ENCODE measurements at regions not wholly inside any gene's neighbourhood (a gene's known extent, or its start where the extent isn't known, plus 50 kb on each side); places are given as distances from the start of the nearest gene placed in this dataset.

GRCh38 chr13:23987331-23987894 is 90.1 kb upstream of the C1QTNF9B start:
- no peak overlapping the region for H3K56ac ChIP-seq (ENCODE audit: insufficient read length, low read depth, low read length)
- no peak overlapping the region for H4K8ac ChIP-seq (replicated peaks; ENCODE audit: insufficient read length, low read depth, low read length)
- H2BK20ac ChIP-seq (ENCODE audit: low read depth, low read length, poor library complexity, severe bottlenecking): no peak overlapping the region
- no peak overlapping the region for H3T11ph ChIP-seq (ENCODE audit: low read length)
- no peaks in the 10 kb centered on the region for H3K27me3 ChIP-seq (ENCODE audit: insufficient read depth, low read length)
- no peak overlapping the region for H4K5ac ChIP-seq (ENCODE audit: insufficient read length, low read depth, low read length)
- Mint-ChIP-seq H3K27ac (no peak overlapping the region), H3K4me1 (peaks cover 3 to 7% of the 10 kb centered on the region in 2 experiments; a peak in 2 of 4 replicates), H3K27me3 (ENCODE audit: low read depth) (peaks cover 11% of the 10 kb centered on the region), H3K9me3 (no peaks in the 10 kb centered on the region), H3K36me3 (ENCODE audit: insufficient read depth in 1 of 3, low read depth in 3 of 3) (no peaks in the 10 kb centered on the region), H3K4me3 (no peak overlapping the region)
- no peak for TF ChIP-seq CTCF (conservative IDR thresholded peaks at IDR 0.05)
- no peak overlapping the region for H2AK5ac ChIP-seq (ENCODE audit: insufficient read length, low read length)
- no peaks in the 10 kb centered on the region for H3K23me2 ChIP-seq (ENCODE audit: insufficient read length, low read depth, low read length, poor library complexity, severe bottlenecking)
- H4K20me1 ChIP-seq (ENCODE audit: control insufficient read depth, insufficient read depth, insufficient read length): no peaks in the 10 kb centered on the region
- WGBS (ENCODE audit: extremely low coverage, insufficient read length, low lambda C conversion rate): no CpG with 5 or more reads among the region's 4 CpGs
- H3K4ac ChIP-seq (ENCODE audit: low read depth, low read length): no peak overlapping the region
- H3K4me1 ChIP-seq (ENCODE audit: insufficient read depth, low read length): no peaks in the 10 kb centered on the region
- H2BK5ac ChIP-seq (ENCODE audit: insufficient read length, low read length): no peak overlapping the region
- H2BK120ac ChIP-seq (ENCODE audit: low read depth, low read length, poor library complexity, severe bottlenecking): no peak overlapping the region
- no peak overlapping the region for H2BK12ac ChIP-seq (ENCODE audit: insufficient read length, low read depth, low read length)
- H3K27ac ChIP-seq (ENCODE audit: insufficient read length, low read depth, low read length): no peak overlapping the region
- no peak overlapping the region for H4K91ac ChIP-seq (ENCODE audit: insufficient read length, low read depth, low read length)
- no peak overlapping the region for H3K18ac ChIP-seq (ENCODE audit: insufficient read length, low read depth, low read length)
- H3K79me1 ChIP-seq (ENCODE audit: insufficient read depth, low read depth, low read length, poor library complexity, severe bottlenecking): no peaks in the 10 kb centered on the region
- no peak overlapping the region for H3K14ac ChIP-seq (ENCODE audit: insufficient read depth, low read length)
- no peak for DNase-seq
- H2BK15ac ChIP-seq (ENCODE audit: low read depth, low read length): no peak overlapping the region
- no peaks in the 10 kb centered on the region for H3K79me2 ChIP-seq (ENCODE audit: insufficient read depth, low read length)
- H3K9me3 ChIP-seq (ENCODE audit: control insufficient read depth, low read depth, low read length): no peaks in the 10 kb centered on the region
- H2AFZ ChIP-seq (ENCODE audit: low read length): no peak overlapping the region
- H3K9ac ChIP-seq (ENCODE audit: extremely low read depth, insufficient read length, low read length): no peak overlapping the region
- H3K23ac ChIP-seq (ENCODE audit: insufficient read length, low read depth, low read length): no peak overlapping the region
- no peak overlapping the region for H3K4me2 ChIP-seq (ENCODE audit: insufficient read depth, insufficient read length, low read length)
